Mucosa of rectum (tissue), 2 donors: ENCODE measurements at regions not wholly inside any gene's neighbourhood (a gene's known extent, or its start where the extent isn't known, plus 50 kb on each side); places are given as distances from the start of the nearest gene placed in this dataset.

ENCODE experiments used
- H3K27ac ChIP-seq, 2 donors: one replicate each; pipeline ENCODE4 v1.7.0; 2013; ENCODE audit warnings: inconsistent platforms in 2 of 2, low read depth in 2 of 2, low read length in 2 of 2
- H3K27me3 ChIP-seq, 2 donors: one replicate each; pipeline ENCODE4 v1.7.0; 2013; ENCODE audit warnings: low read length in 2 of 2; ENCODE audit not compliant: control insufficient read depth in 2 of 2, insufficient read depth in 2 of 2
- H3K36me3 ChIP-seq, 2 donors: one replicate each; pipeline ENCODE4 v1.7.0; 2013; ENCODE audit warnings: low read length in 2 of 2; ENCODE audit not compliant: control insufficient read depth in 2 of 2, insufficient read depth in 2 of 2
- H3K4me1 ChIP-seq, 2 donors: one replicate each; pipeline ENCODE4 v1.7.0; 2013; ENCODE audit warnings: low read length in 2 of 2, mild to moderate bottlenecking in 1 of 2; ENCODE audit not compliant: control insufficient read depth in 2 of 2, insufficient read depth in 2 of 2
- H3K4me3 ChIP-seq, 2 donors: one replicate each; pipeline ENCODE4 v1.7.0; 2013; ENCODE audit warnings: low read length in 2 of 2
- H3K9ac ChIP-seq, 2 donors: one replicate each; pipeline ENCODE4 v1.7.0; 2013; ENCODE audit warnings: low read length in 2 of 2, low read depth in 1 of 2, mild to moderate bottlenecking in 1 of 2
- H3K9me3 ChIP-seq, 2 donors: one replicate each; pipeline ENCODE4 v1.7.0; 2013; ENCODE audit warnings: low read length in 2 of 2; ENCODE audit not compliant: control insufficient read depth in 2 of 2
- donor health status: healthy.
- donor health status: Normal muscosa, but diverticular disease.

DNA sequence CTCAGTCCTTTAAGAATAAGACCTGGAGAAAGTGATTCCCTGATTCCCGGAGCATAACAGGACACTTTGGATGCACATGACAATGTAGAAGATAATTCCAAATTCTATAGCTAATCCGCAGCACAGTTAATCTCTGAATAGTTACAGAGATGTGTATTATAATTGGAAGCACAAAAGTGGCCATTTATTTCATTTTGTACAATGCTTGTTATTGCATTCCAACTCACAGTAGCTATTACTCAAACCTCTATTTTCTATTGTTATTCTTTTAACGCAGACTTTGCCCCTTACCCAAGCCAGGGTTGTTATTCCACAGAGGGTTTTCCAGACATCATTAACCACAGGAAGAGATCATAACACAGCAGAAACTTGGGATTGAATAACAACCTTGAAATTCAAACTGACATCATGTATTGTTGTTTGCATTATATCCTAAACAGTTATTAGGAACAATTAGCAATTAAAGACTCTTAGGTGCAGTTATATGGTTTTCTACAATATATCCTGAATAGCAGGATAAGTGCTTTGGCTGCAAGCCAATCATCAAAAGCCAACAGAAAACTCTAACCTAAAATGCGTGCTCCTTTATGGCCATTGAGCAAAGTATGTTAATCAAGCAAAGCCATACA lies 984.0 kb upstream of the TENM3 start:
- no peaks in the 10 kb centered on the region for H3K4me1 ChIP-seq
- H3K9ac ChIP-seq: no peak overlapping the region
- H3K36me3 ChIP-seq: no peaks in the 10 kb centered on the region
- H3K27me3 ChIP-seq: no peaks in the 10 kb centered on the region
- no peak overlapping the region for H3K27ac ChIP-seq
- no peak overlapping the region for H3K4me3 ChIP-seq
- H3K9me3 ChIP-seq: no peaks in the 10 kb centered on the region

DNA sequence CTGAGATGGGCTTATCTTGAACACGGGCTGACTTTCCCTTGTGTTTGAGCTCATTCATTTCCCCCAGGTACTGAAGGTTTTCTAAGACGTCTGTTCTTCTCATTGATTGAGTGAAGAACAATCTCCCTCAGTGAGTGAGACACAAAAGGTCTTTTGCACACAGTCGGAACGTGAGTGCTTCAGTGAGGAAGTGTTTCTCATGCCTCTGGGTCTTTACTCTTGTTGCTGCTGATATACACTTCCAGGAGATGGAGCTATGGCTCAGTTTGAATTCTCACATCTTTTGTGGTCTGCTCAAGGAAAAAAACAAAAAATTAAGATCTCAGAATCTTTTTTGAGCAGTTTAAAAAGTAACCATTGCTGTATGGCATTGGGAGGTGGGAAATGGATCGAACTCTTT lies 981.9 kb upstream of the TENM3 start:
- Histone ChIP-seq H3K9me3 (no peaks in the 10 kb centered on the region), H3K36me3 (no peaks in the 10 kb centered on the region), H3K27ac (no peak overlapping the region), H3K4me1 (no peaks in the 10 kb centered on the region), H3K4me3 (no peak overlapping the region), H3K27me3 (no peaks in the 10 kb centered on the region), H3K9ac (no peak overlapping the region)

DNA sequence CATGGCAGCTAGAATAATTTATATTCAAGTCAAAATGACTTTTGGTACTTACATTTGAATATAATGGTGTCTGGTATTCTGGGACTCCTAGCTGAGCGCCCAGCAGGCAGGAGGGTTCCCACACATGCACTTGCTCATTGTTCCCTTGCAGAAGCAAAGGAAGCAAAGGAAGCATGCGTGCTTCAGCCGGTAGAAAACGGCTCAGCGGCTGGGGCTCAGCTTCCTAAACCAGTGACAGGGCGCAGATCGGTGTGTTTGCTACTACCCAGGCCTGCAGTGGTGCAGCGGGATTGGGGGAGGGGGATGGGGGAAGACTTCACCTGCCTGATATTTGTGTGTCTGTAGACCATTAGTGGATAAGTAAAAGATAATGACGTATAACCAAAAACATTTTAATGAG lies 978.3 kb upstream of the TENM3 start:
- H3K9me3 ChIP-seq: no peaks in the 10 kb centered on the region
- no peaks in the 10 kb centered on the region for H3K27me3 ChIP-seq
- no peaks in the 10 kb centered on the region for H3K36me3 ChIP-seq
- H3K4me3 ChIP-seq: no peak overlapping the region
- no peak overlapping the region for H3K27ac ChIP-seq
- no peaks in the 10 kb centered on the region for H3K4me1 ChIP-seq
- H3K9ac ChIP-seq: no peak overlapping the region

DNA sequence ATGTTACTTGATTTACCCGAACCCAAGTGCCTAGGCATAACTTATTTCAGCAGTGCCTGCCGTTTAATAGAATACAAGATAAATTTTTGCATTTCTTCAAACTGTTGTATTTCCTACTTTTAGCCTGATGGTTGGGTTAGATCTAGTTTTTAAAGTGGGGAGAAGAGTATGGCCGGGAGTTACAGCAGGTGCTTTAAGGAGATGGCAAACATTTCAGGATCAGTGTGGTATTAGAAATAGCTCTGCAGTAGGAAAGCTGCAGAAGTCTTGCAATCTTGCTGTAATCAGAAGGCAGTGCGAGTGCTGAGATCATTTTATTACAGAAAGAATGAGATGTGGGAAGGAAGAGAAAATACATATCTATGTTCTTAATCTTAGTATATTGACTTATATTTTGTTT lies 977.8 kb upstream of the TENM3 start:
- Histone ChIP-seq H3K4me1 (no peaks in the 10 kb centered on the region), H3K9ac (no peak overlapping the region), H3K36me3 (no peaks in the 10 kb centered on the region), H3K27me3 (no peaks in the 10 kb centered on the region), H3K4me3 (no peak overlapping the region), H3K27ac (no peak overlapping the region), H3K9me3 (no peaks in the 10 kb centered on the region)

DNA sequence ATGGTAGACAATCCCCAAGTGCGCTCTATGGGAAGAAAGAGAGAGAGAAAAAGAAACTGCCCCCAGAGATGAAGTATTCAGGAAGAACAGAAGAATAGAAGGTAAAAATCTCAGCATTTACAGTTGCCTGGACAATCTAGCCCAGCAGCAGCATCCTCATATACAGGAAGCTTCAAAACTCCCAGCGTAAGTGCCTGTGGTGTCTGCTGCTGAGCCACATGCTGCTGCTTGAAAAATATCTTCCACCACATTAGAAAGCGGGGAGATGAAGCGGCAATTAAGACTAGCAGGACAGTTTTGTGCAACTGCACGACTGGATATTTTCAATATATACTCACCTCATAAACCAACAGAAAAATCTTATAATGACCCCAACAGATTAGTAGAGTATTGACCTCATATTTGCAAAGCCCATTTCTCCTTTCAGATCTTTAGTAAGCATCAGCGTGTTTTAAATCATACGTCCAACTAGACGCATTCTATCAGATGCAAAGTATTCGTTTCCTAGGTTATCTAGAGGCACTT lies 972.0 kb upstream of the TENM3 start:
- H3K9ac ChIP-seq: no peak overlapping the region
- no peak overlapping the region for H3K4me3 ChIP-seq
- no peak overlapping the region for H3K27ac ChIP-seq
- H3K4me1 ChIP-seq: no peaks in the 10 kb centered on the region
- H3K36me3 ChIP-seq: no peaks in the 10 kb centered on the region
- no peaks in the 10 kb centered on the region for H3K9me3 ChIP-seq
- H3K27me3 ChIP-seq: no peaks in the 10 kb centered on the region

DNA sequence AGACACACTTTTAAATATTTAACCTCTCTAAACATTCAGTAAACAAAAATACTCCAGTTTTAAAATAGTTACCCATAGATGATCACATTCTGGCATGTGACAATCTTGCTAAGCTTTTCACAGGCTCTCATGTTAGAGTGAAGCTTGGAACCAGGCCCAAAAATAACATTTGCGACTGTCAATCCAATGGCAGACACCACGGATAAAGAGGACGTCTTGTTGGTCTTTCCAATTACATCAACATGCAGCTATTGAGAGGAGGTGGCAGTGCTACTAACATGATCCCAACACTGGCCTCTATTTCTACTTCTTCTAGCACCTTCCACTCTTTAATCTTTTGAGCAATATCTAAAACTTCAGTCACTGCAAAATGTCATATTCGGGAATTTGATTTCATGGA lies 970.8 kb upstream of the TENM3 start:
- no peaks in the 10 kb centered on the region for H3K36me3 ChIP-seq
- no peaks in the 10 kb centered on the region for H3K4me1 ChIP-seq
- H3K4me3 ChIP-seq: no peak overlapping the region
- no peak overlapping the region for H3K9ac ChIP-seq
- no peak overlapping the region for H3K27ac ChIP-seq
- H3K27me3 ChIP-seq: no peaks in the 10 kb centered on the region
- no peaks in the 10 kb centered on the region for H3K9me3 ChIP-seq

DNA sequence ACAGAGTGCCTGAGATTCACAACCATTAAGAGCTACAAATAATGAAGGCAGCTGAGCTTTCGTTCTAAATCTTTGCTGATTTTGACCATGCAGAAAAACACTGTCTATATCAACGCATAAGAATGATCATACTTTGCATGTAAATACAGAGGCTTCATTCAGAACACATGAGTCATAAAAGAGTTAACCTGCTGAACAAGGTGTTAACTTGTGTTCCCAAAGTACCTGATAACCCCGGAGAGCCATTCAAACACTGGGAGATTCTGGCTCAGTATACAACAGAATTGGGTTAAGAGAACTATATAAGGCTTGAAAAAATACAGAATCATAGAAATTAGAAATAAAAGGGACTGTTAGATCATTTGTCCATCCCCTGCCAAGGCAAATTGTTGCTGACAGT lies 964.3 kb upstream of the TENM3 start:
- H3K9ac ChIP-seq: no peak overlapping the region
- H3K27me3 ChIP-seq: no peaks in the 10 kb centered on the region
- H3K4me1 ChIP-seq: no peaks in the 10 kb centered on the region
- no peak overlapping the region for H3K27ac ChIP-seq
- no peak overlapping the region for H3K4me3 ChIP-seq
- H3K9me3 ChIP-seq: no peaks in the 10 kb centered on the region
- no peaks in the 10 kb centered on the region for H3K36me3 ChIP-seq

DNA sequence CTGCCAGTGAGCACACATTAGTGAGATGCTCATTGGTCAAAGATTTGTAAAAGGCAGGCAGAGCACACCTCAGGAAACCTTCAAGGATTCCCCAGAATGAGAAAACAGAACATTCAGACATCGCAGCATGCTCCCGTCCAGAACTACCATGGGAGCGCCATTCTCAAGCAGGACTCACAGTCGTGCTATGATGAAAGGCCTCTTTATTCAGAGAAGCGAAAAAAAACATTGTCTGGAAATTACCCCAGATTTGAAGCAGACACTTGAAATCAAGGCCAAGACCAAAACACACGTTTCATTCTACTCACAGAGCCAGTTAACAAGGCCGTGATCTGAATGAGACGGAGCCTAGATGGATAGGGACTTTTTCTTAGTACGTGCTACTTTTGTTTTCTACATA lies 961.8 kb upstream of the TENM3 start:
- Histone ChIP-seq H3K27me3 (no peaks in the 10 kb centered on the region), H3K27ac (no peak overlapping the region), H3K36me3 (no peaks in the 10 kb centered on the region), H3K9me3 (no peaks in the 10 kb centered on the region), H3K4me3 (no peak overlapping the region), H3K4me1 (no peaks in the 10 kb centered on the region), H3K9ac (no peak overlapping the region)

DNA sequence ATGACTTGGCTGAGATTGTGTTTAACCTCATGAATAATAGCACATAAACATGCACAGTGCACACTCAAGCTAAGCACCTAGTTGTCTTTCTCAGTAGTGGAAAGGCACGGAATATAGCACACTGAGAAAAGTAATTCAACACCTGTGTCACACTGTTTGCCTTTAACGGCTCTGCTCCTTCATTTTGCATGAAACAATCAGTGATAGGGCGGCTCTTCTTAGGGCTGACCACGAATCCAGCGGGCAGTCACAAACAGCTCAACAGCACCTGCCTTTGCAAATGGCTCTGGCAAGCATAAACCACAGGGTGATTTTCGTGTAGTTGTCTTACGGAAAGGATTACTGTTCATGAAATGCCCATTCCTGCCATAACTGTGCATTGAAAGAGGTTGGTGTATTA lies 954.0 kb upstream of the TENM3 start:
- Histone ChIP-seq H3K4me3 (no peak overlapping the region), H3K27me3 (no peaks in the 10 kb centered on the region), H3K4me1 (no peaks in the 10 kb centered on the region), H3K9me3 (no peaks in the 10 kb centered on the region), H3K27ac (no peak overlapping the region), H3K36me3 (no peaks in the 10 kb centered on the region), H3K9ac (no peak overlapping the region)

DNA sequence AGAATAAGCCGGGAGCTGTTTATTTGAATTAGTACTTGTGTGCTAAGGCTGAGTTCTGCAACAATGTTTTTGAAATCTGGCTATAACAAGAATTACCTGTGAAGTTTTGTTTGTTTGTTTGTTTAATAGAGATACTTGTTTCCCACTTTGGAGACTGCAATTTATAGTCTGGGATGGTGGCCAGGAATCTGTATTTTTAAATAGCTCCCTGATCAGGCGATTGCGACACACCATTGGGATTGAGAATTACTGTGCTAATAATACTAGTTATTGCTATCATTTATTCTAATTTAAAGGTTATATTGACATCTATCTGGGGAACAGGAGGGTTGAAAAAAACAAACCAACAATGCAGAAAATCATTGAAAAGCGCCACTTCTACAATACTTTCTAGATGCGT lies 951.6 kb upstream of the TENM3 start:
- Histone ChIP-seq H3K27me3 (no peaks in the 10 kb centered on the region), H3K27ac (no peak overlapping the region), H3K36me3 (no peaks in the 10 kb centered on the region), H3K9me3 (no peaks in the 10 kb centered on the region), H3K9ac (no peak overlapping the region), H3K4me3 (no peak overlapping the region), H3K4me1 (no peaks in the 10 kb centered on the region)

DNA sequence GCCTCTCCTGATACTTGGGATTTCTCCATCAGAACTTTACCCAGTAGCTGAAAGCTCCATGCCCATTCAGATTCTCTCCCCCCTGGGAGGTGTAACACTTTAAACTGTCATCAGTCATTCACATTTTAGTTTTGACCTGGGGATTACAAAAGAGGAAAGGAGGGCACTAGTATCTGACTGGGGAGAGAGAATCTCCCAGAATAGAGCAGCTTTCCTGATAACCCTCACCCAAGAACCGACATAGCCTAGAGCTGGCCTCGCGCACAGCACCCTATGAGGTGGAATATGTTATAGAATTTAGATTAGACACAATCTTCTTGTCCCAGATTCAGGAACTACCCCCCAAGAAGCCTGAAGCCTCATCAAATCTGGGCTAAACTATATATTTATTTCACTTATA lies 950.2 kb upstream of the TENM3 start:
- Histone ChIP-seq H3K36me3 (no peaks in the 10 kb centered on the region), H3K9me3 (no peaks in the 10 kb centered on the region), H3K4me1 (no peaks in the 10 kb centered on the region), H3K4me3 (no peak overlapping the region), H3K9ac (no peak overlapping the region), H3K27me3 (no peaks in the 10 kb centered on the region), H3K27ac (no peak overlapping the region)
